Upper lobe of right lung (tissue), 1 donor: ENCODE measurements at regions not wholly inside any gene's neighbourhood (a gene's known extent, or its start where the extent isn't known, plus 50 kb on each side); places are given as distances from the start of the nearest gene placed in this dataset.
A peak's percentile ranks its signal among the peaks of the same experiment; 100 is the strongest.

ENCODE experiments used
- ATAC-seq: fragments of 200-7000 bp; cut with Tn5 transposase; one replicate; pipeline ENCODE4 v1.9.1; 2020; ENCODE audit warnings: mild to moderate bottlenecking, moderate library complexity
- DNase-seq: peaks from one replicate; pipeline ENCODE4 v3.0.0-alpha.2; 2020
- H3K27ac ChIP-seq: fragments of 200-600 bp; one replicate; pipeline ENCODE4 v1.8.0; 2022
- H3K27me3 ChIP-seq: fragments of 200-600 bp; one replicate; pipeline ENCODE4 v1.8.0; 2022; ENCODE audit warnings: mild to moderate bottlenecking
- H3K36me3 ChIP-seq: fragments of 200-600 bp; one replicate; pipeline ENCODE4 v1.8.0; 2022
- H3K4me1 ChIP-seq: fragments of 200-600 bp; one replicate; pipeline ENCODE4 v1.8.0; 2022
- H3K4me3 ChIP-seq: fragments of 200-600 bp; one replicate; pipeline ENCODE4 v1.8.0; 2022; ENCODE audit warnings: mild to moderate bottlenecking
- H3K9me3 ChIP-seq: fragments of 200-600 bp; one replicate; pipeline ENCODE4 v1.8.0; 2022
- CTCF ChIP-seq: fragments of 200-600 bp; IDR thresholded peaks from one replicate; pipeline ENCODE4 v1.8.0; 2022; ENCODE audit warnings: antibody characterized with exemption
- intact Hi-C: fragments of 100-400 bp; cut with DNase I; formaldehyde crosslinking; loops from one replicate; pipeline ENCODE4 v1.11.0; 2022
- donor health status: DM: no; HTN: yes; CAD: no; lungs with severe emphysema.

GRCh38 chr6:37103169-37104039, 66.5 kb upstream of the PIM1 start:
- TF ChIP-seq CTCF = no peak
- Histone ChIP-seq H3K4me3 (peak overlapping the region; percentile 43), H3K4me1 (peaks cover 21% of the 10 kb centered on the region), H3K9me3 (no peaks in the 10 kb centered on the region), H3K27me3 (no peaks in the 10 kb centered on the region), H3K36me3 (no peaks in the 10 kb centered on the region), H3K27ac (peak overlapping the region; percentile 89)
- ATAC-seq (peak; percentile 71), DNase-seq (peak; percentile 84)
- intact Hi-C loops = no loop called here

- Histone ChIP-seq H3K27me3 (no peaks in the 10 kb centered on the region), H3K4me1 (peaks cover 21% of the 10 kb centered on the region), H3K27ac (no peak overlapping the region), H3K9me3 (no peaks in the 10 kb centered on the region), H3K36me3 (no peaks in the 10 kb centered on the region), H3K4me3 (no peak overlapping the region)
- DNase-seq = no peak
- TF ChIP-seq CTCF = no peak
- no peak for ATAC-seq
- intact Hi-C loops = no loop called here
Observed at GRCh38 chr6:37104824-37105147, 65.2 kb upstream of the PIM1 start.

GRCh38 chr6:37105148-37106050, 64.6 kb upstream of the PIM1 start:
- intact Hi-C loops = no loop called here
- ATAC-seq = no peak
- no peaks in the 10 kb centered on the region for H3K36me3 ChIP-seq
- H3K4me3 ChIP-seq = no peak overlapping the region
- H3K4me1 ChIP-seq = peaks cover 21% of the 10 kb centered on the region
- H3K9me3 ChIP-seq = no peaks in the 10 kb centered on the region
- DNase-seq = no peak
- H3K27ac ChIP-seq = no peak overlapping the region
- no peak for TF ChIP-seq CTCF
- H3K27me3 ChIP-seq = no peaks in the 10 kb centered on the region

GRCh38 chr6:37106051-37106363, 63.9 kb upstream of the PIM1 start:
- Histone ChIP-seq H3K9me3 (no peaks in the 10 kb centered on the region), H3K36me3 (no peaks in the 10 kb centered on the region), H3K4me3 (no peak overlapping the region), H3K27me3 (no peaks in the 10 kb centered on the region), H3K4me1 (peaks cover 21% of the 10 kb centered on the region), H3K27ac (no peak overlapping the region)
- TF ChIP-seq CTCF = no peak
- intact Hi-C loops = no loop called here
- DNase-seq (no peak), ATAC-seq (no peak)

- intact Hi-C loops = no loop called here
- Histone ChIP-seq H3K4me1 (peaks cover 21% of the 10 kb centered on the region), H3K27ac (no peak overlapping the region), H3K4me3 (no peak overlapping the region), H3K27me3 (no peaks in the 10 kb centered on the region), H3K9me3 (no peaks in the 10 kb centered on the region), H3K36me3 (no peaks in the 10 kb centered on the region)
- DNase-seq (no peak), ATAC-seq (no peak)
- TF ChIP-seq CTCF = no peak
Observed at GRCh38 chr6:37106554-37106953, 63.4 kb upstream of the PIM1 start.
